ENCODE measurements at regions not wholly inside any gene's neighbourhood (a gene's known extent, or its start where the extent isn't known, plus 50 kb on each side); places are given as distances from the start of the nearest gene placed in this dataset.

DNA sequence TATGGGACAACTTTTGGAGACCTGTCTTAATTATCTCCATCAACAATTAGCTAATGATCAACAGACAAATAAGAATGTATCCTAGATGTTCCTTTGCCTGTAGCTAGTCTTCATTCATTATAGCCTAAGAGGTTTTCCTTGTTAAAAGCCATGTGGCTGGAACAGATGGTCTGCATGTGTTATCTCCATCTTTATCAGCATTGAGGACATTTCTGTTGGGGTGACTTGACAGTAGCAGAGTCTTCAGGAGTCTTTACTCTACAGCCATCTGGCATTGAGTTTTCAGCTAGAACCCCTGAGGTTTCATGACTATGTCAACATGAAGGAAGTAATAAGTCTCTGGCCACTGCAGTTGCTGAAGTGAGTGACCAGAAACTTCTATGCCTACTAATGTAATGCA is 106.6 kb upstream of the TLE4 start:
- TF ChIP-seq, protein P1, sequence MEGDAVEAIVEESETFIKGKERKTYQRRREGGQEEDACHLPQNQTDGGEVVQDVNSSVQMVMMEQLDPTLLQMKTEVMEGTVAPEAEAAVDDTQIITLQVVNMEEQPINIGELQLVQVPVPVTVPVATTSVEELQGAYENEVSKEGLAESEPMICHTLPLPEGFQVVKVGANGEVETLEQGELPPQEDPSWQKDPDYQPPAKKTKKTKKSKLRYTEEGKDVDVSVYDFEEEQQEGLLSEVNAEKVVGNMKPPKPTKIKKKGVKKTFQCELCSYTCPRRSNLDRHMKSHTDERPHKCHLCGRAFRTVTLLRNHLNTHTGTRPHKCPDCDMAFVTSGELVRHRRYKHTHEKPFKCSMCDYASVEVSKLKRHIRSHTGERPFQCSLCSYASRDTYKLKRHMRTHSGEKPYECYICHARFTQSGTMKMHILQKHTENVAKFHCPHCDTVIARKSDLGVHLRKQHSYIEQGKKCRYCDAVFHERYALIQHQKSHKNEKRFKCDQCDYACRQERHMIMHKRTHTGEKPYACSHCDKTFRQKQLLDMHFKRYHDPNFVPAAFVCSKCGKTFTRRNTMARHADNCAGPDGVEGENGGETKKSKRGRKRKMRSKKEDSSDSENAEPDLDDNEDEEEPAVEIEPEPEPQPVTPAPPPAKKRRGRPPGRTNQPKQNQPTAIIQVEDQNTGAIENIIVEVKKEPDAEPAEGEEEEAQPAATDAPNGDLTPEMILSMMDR (IDR thresholded peaks at IDR 0.05) = no peak
- TF ChIP-seq EP300 (IDR thresholded peaks at IDR 0.05) (no peak), POLR2A (IDR thresholded peaks at IDR 0.05) (no peak)

All from ovary (tissue), 3 donors.